Activated CD4-positive, CD25-positive, alpha-beta regulatory T cell treated with anti-CD3 and anti-CD28 coated beads, Interleukin-2, amount 50 U/mL, for 72 hours (primary cell): ENCODE measurements at regions not wholly inside any gene's neighbourhood (a gene's known extent, or its start where the extent isn't known, plus 50 kb on each side); places are given as distances from the start of the nearest gene placed in this dataset.
"Not testable (repeated sequence)": the region's sequence is repeated elsewhere in the genome, so short reads cannot be mapped to it uniquely, and the experiment has no call there.

Source experiments
- DNase-seq: peaks from one replicate; pipeline ENCODE4 v3.0.0; 2021

- no peak for DNase-seq
Measured at GRCh38 chr2:122077114-122077513, 321.7 kb downstream of the TSN start.

- no peak for DNase-seq
Measured at GRCh38 chr2:122077771-122078170, 322.3 kb downstream of the TSN start.

- no peak for DNase-seq
Measured at GRCh38 chr2:122078451-122078850, 323.0 kb downstream of the TSN start.

- no peak for DNase-seq
Measured at GRCh38 chr2:122079844-122080243, 324.4 kb downstream of the TSN start.

GRCh38 chr2:122080316-122080715 lies 324.9 kb downstream of the TSN start:
- no peak for DNase-seq

DNA sequence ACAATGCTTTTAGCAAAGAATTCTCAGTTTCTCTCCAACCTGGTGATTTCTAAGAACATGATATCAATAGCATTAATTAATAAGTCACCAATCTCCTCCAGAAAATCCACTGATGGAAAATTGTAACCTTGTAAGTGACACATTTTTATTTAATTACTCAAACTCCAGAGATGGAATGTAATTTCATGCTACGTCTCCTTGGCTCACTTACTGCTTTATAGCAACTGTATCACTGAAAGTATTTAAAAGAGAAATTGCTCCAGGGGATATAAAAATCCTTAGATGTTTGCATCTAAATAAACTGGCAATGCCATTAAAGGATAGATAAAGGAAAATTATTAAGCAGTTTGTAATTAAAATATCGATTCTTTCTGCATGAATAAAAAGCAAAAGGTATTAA lies 325.4 kb downstream of the TSN start:
- DNase-seq: no peak

DNA sequence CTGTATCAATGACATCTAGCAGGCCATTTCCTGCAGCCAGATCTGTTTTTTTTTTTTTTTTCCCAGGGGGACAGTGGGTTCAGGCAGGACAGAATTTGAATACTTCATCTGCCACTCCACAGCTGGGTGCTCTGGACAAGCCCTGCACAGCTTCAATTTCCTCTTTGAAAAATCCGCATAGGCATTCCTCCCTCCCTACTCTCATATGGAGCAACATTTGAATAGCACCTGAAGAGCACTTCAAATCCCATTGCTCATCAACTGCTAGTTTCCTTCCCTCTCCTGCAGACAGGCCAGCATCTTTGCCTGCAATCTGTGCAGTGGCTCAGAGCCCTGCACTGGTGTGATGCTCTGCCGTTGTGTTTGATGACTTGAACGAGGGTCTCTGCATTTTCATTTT lies 326.3 kb downstream of the TSN start:
- no peak for DNase-seq

- DNase-seq: no peak
Measured at GRCh38 chr2:122083256-122084048, 328.0 kb downstream of the TSN start.

DNA sequence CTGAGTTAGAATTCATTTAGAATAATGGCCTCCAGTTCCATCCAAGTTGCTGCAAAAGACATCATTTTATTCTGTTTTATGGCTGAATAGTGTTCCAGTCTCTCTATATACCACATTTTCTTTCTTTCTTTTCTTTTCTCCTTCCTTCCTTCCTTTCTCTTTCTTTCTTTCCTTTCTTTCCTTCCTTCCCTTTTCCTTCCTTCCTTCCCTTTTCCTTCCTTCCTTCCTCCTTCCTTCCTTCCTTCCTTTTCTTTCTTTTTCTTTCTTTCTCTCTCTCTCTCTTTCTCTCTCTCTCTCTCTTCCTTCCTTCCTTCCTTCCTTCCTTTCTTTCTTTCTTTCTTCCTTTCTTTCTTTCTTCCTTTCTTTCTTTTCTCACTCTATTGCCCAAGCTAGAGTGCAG lies 330.2 kb downstream of the TSN start:
- not testable (repeated sequence) for DNase-seq

- no peak for DNase-seq
Measured at GRCh38 chr2:122094557-122094956, 339.1 kb downstream of the TSN start.

- DNase-seq: no peak
Measured at GRCh38 chr2:122096761-122097160, 341.3 kb downstream of the TSN start.

DNA sequence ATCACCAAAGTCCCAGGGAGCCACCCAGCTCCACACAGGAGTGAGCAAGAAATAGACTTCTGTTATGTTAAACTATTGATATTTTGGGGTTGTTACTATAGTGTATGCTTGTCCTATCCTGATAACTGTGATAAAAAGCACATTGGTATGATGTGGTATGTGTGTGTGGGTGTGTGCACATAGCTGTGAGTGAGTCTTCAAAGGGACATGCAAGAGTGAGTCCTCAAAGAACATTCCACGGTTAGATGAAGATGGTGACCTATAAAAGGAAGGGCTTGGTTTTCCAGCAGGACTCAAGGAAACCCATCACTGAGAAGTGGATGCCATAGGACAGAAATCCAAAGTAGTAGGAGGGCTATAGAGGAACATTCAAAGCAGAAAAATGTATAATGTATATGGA lies 342.9 kb downstream of the TSN start:
- no peak for DNase-seq

DNA sequence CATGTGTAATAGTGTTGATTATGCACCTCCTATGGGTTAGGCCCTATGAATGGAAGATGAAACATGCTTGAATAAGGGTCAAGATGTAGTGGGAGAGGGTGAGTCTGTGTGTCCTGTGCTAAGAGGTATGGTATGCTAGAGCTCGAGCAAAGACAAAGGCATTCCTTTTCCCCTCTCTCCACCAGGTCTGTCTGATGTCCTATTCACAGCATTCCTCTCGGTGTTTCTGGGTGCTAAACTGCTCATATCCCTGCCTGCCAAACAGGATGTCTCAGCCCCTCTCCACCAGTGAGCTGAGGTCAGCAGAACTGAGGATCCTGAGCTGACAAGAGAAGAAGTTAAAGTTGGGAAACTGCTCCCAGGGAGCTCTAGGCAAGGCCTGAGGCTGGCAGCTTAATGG lies 344.9 kb downstream of the TSN start:
- no peak for DNase-seq

GRCh38 chr2:122100756-122101155 lies 345.3 kb downstream of the TSN start:
- no peak for DNase-seq

DNA sequence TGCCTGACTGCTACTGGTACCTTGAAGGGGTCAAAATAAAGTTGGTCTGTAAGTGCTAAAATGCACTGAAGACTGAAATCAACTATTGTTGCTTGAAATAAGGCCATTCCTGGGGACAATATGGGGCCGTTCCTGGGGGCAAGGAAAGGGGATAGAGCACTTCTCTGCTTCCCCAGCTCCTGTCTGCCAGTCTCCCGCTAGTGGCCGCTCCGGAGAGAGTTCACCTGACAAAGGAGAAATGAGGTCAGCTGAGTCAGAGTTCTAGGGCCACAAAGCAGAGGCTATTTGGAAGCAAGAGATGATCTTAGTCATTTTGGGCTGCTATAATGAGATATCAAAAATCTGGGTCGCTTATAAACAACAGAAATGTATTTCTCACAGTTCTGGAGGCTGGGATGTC lies 345.9 kb downstream of the TSN start:
- DNase-seq: no peak

- DNase-seq: no peak
Measured at GRCh38 chr2:122105171-122105876, 349.9 kb downstream of the TSN start.

GRCh38 chr2:122105877-122106206 lies 350.4 kb downstream of the TSN start:
- DNase-seq: no peak

DNA sequence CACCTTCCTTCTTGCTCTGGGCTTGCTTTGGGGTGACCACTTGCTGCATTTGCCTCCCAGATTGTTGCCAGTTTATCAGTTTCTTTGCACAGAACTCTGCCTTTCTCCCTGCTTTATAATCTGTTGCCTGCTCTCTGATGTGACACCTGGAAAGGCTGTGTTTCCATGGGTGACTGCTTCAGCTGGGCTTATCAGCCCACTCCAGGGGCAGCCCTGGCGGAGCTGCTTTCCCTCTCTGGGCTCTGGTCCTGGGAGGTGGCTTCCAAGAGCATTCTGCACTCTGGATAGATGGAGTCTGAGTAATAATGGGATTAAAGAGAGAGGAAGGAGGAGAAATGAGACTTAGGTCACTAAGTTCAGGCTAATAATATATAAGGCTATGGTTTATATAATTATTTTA lies 352.7 kb downstream of the TSN start:
- no peak for DNase-seq

DNA sequence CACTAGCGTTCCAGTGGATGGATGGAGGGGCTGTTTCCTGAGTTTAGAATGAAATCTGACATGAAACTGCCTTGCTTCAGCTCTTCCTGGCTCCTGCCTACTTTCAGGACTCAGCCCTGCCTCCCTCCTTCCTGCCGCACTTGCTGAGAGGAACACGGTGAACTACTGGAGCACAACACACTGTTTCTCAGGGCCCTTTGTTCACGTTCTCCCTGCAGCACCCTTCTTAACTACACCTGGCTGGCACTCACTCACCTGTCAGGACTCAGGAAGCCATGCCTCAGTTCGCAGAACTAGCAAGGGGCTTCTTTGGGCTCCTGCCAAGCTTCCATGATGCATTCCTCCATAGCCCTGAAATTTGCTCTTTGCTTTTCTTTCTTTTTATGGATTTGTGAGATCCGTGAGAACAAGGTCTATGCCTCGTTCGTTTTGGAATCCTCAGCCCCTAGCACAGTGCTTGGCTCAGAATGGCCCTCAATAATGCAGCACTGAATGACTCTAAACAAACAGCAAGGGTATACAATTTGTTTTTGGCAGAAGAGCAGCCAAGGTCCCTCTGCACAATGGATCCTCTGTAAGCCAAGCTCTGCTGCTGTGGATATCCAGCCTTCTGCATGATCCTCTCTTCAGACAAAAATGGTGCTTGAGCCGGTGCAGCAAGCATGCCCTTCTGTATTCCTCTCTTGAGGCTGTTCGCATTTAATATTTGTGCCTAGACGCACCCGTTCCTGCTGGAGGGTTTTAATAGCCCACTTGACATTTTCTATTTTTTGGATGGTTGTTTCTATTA lies 357.0 kb downstream of the TSN start:
- DNase-seq: no peak

GRCh38 chr2:122114421-122114820 lies 359.0 kb downstream of the TSN start:
- no peak for DNase-seq

DNA sequence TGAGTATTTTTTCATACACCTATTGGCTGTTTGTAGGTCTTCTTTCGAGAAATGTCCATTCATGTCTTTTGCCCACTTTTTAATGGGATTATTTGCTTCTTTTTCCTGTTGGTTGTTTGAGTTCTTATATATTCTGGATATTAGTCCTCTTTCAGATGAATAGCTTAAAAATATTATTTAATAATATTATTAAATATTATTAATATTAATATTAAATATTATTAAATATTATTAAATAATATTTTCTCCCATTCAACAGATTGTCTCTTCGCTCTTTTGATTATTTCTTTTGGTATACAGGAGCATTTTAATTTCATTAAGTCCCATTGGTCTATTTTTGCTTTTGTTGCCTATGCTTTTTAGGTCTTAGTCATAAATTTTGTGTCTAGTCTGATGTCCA lies 361.9 kb downstream of the TSN start:
- DNase-seq: no peak

- DNase-seq: no peak
Measured at GRCh38 chr2:122129399-122129798, 373.9 kb downstream of the TSN start.

- no peak for DNase-seq
Measured at GRCh38 chr2:122132147-122132691, 376.8 kb downstream of the TSN start.
